HUES6 (cell line): ENCODE measurements at regions not wholly inside any gene's neighbourhood (a gene's known extent, or its start where the extent isn't known, plus 50 kb on each side); places are given as distances from the start of the nearest gene placed in this dataset.

Source experiments
- H3K27ac ChIP-seq: 2 replicates; pipeline ENCODE4 v1.7.0; 2013; ENCODE audit warnings: low read depth, mild to moderate bottlenecking, low read length, inconsistent platforms
- H3K27me3 ChIP-seq: 2 replicates; pipeline ENCODE4 v1.6.1; 2013; ENCODE audit warnings: low read length; ENCODE audit not compliant: control insufficient read depth, insufficient read depth
- H3K36me3 ChIP-seq: 2 replicates; pipeline ENCODE4 v1.6.1; 2013; ENCODE audit warnings: low read length; ENCODE audit not compliant: control insufficient read depth, insufficient read depth
- H3K4me1 ChIP-seq: 2 replicates; pipeline ENCODE4 v1.6.1; 2013; ENCODE audit warnings: low read length; ENCODE audit not compliant: control insufficient read depth, insufficient read depth
- H3K4me3 ChIP-seq: 2 replicates; pipeline ENCODE4 v1.5.1; 2013; ENCODE audit warnings: low read depth, low read length
- H3K9ac ChIP-seq: one replicate; pipeline ENCODE4 v1.6.1; 2013; ENCODE audit warnings: mild to moderate bottlenecking, low read length
- H3K9me3 ChIP-seq: 2 replicates; pipeline ENCODE4 v1.6.1; 2013; ENCODE audit warnings: low read depth, low read length; ENCODE audit not compliant: control insufficient read depth, insufficient read depth

DNA sequence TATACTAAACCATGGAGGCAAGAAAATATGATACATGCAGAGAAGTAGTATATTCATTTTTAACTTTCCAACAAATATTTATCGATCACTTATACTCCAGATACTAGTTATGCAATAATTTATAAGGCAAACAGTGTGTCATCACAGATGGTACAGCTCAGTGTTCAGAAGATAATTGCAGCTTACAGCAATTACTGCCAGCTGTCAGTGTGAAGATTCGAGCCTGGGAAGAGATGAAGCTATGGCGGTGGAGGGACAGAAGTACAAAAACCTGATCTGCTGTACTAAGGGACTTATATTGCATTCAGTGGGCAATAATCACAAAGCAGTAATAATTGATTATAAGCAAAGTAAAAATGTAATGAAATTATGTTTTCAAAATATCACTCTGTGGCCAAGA is 170.6 kb upstream of the EPHA3 start:
- H3K27ac ChIP-seq = no peak overlapping the region
- H3K4me1 ChIP-seq = no peaks in the 10 kb centered on the region
- no peaks in the 10 kb centered on the region for H3K36me3 ChIP-seq
- no peak overlapping the region for H3K9ac ChIP-seq
- H3K27me3 ChIP-seq = no peaks in the 10 kb centered on the region
- H3K4me3 ChIP-seq = no peak overlapping the region
- H3K9me3 ChIP-seq = no peaks in the 10 kb centered on the region

DNA sequence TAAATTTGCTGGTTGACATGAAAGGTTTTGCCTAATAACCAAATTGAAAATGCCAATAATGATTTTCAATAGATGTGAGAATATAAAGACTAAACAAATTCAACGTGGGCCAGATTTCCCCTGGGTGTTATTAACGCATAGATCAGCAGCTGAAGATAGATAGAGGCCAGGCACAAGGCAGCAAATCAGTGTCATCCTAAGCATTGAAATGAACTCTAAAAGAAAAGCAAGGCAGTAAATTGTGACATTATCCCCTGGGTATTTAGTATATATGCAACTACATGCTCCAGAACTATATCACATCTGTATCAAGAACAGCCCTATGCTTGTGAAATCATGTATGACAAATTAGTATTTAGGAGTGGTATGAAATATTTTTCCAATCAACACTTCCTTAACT is 167.1 kb upstream of the EPHA3 start:
- Histone ChIP-seq H3K9me3 (no peaks in the 10 kb centered on the region), H3K9ac (no peak overlapping the region), H3K36me3 (no peaks in the 10 kb centered on the region), H3K4me1 (no peaks in the 10 kb centered on the region), H3K27me3 (no peaks in the 10 kb centered on the region), H3K27ac (no peak overlapping the region), H3K4me3 (no peak overlapping the region)

DNA sequence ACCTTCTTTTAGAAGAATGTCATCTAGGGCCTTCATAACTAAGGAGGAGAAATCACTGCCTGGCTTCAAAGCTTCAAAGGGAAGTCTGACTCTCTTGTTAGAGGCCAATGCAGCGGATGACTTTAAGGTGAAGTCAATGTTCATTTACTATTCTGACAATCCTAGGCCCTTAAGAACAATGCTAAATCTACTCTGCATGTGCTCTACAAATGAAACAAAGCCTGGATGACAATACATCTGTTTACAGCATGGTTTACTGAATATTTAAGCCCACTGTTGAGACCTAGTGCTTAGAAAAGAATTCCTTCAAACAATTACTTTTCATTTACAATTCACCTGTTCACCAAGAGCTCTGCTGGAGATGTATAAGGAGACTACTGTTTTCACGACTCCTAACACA is 160.4 kb upstream of the EPHA3 start:
- peaks cover 3% of the 10 kb centered on the region; the same call in 1 of the 2 replicates for H3K4me1 ChIP-seq
- H3K9ac ChIP-seq = no peak overlapping the region
- no peaks in the 10 kb centered on the region for H3K9me3 ChIP-seq
- H3K4me3 ChIP-seq = no peak overlapping the region
- H3K27ac ChIP-seq = no peak overlapping the region
- no peaks in the 10 kb centered on the region for H3K27me3 ChIP-seq
- H3K36me3 ChIP-seq = no peaks in the 10 kb centered on the region

DNA sequence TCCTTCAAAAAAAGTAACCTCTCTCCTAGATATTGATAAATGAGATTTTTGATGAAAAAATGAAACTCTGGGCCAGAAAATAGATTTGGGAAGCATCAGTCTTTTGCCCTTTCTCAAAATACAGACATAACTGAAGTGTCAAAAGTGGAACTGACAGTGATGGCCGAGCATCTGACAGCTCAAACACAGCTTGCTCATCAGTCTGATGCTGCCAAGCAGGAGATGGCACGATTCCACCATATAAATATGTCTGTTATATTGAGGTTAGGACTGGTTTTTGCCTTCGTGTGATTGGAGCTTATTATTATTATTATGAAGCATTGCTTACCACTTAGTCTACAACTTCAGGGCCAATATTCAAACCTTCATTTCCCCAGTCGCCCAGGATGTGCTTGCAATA is 152.6 kb upstream of the EPHA3 start:
- Histone ChIP-seq H3K9me3 (no peaks in the 10 kb centered on the region), H3K36me3 (no peaks in the 10 kb centered on the region), H3K9ac (no peak overlapping the region), H3K4me1 (no peaks in the 10 kb centered on the region), H3K4me3 (no peak overlapping the region), H3K27me3 (no peaks in the 10 kb centered on the region), H3K27ac (no peak overlapping the region)

- no peaks in the 10 kb centered on the region for H3K36me3 ChIP-seq
- H3K9me3 ChIP-seq = no peaks in the 10 kb centered on the region
- no peak overlapping the region for H3K9ac ChIP-seq
- no peaks in the 10 kb centered on the region for H3K27me3 ChIP-seq
- no peaks in the 10 kb centered on the region for H3K4me1 ChIP-seq
- no peak overlapping the region for H3K4me3 ChIP-seq
- H3K27ac ChIP-seq = no peak overlapping the region
These were observed 152.1 kb upstream of the EPHA3 start for GRCh38 chr3:88955274-88955673.

DNA sequence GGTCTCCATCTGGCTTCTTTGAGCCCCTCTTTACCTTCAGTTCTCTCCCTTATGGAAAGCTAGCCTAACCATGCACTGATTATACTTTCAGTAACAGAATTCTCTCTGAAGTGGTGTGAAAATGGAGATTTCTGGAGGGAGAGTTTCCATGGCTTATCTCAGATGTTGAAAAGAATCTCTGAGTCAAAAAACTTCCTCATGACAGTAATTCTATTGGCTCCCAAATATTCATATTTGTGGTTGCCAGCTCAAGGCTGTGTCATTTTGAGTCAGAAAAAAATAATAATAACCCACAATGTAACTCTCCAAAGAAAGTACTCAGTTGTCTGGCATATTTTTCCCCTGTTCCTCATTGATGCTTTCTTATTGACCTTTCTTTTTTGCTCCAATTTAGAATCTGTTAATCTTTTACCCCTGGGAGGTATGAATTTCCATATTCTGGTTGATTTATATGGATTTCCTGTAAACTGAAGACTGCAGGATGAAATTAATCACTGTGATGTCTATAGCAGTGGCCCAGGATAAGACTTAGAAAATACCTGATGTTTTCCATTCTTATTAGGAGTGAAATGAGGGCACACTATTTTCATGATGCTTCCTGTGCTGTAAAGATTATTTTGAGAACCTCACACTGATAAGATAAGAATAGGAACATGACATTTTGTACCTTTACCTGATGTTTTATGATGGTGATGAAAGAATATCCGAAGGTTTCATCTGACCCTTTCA is 149.5 kb upstream of the EPHA3 start:
- no peaks in the 10 kb centered on the region for H3K9me3 ChIP-seq
- no peaks in the 10 kb centered on the region for H3K27me3 ChIP-seq
- no peak overlapping the region for H3K27ac ChIP-seq
- no peaks in the 10 kb centered on the region for H3K4me1 ChIP-seq
- H3K36me3 ChIP-seq = no peaks in the 10 kb centered on the region
- H3K4me3 ChIP-seq = no peak overlapping the region
- no peak overlapping the region for H3K9ac ChIP-seq

DNA sequence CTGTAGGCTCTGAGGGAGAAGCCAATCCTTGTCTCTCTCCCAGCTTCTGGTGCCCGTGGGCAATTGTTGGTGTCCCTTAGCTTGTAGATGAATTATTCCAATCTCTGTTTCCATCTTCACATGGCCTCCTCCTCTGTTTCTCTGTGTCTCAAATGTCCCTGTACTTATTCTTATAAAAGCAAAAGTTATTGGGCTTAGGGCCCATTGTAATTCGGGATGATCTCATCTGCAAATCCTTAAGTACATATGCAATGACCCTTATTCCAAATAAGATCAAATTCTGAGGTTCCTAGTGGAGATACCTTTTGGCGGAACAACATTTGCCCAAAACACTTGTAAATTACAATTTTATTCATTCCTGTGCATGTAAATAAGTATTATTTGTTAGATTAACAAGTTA is 147.4 kb upstream of the EPHA3 start:
- Histone ChIP-seq H3K4me1 (no peaks in the 10 kb centered on the region), H3K4me3 (no peak overlapping the region), H3K9ac (no peak overlapping the region), H3K9me3 (no peaks in the 10 kb centered on the region), H3K27me3 (no peaks in the 10 kb centered on the region), H3K36me3 (no peaks in the 10 kb centered on the region), H3K27ac (no peak overlapping the region)

- Histone ChIP-seq H3K9me3 (no peaks in the 10 kb centered on the region), H3K9ac (no peak overlapping the region), H3K27me3 (no peaks in the 10 kb centered on the region), H3K4me3 (no peak overlapping the region), H3K36me3 (no peaks in the 10 kb centered on the region), H3K27ac (no peak overlapping the region), H3K4me1 (no peaks in the 10 kb centered on the region)
These were observed 144.4 kb upstream of the EPHA3 start for GRCh38 chr3:88963003-88963402.

DNA sequence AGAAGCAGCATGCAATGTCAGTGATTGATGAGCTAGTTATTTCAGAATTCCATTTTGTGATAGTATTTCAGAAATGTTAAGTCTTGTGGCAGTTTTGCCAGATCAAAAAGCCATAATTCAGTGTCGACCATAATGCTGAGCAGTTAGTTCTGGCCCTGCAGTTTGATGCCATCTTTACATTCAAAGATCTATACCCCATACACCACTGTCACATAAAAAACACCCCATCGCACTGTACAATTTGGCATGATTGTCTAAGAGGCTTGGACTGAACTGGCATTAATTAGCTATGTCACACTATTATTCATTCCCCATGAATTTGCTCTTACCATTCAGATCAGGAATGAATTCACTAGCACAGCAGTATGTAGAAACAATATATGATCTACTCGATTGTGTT is 127.7 kb upstream of the EPHA3 start:
- no peaks in the 10 kb centered on the region for H3K27me3 ChIP-seq
- H3K9ac ChIP-seq = no peak overlapping the region
- no peaks in the 10 kb centered on the region for H3K9me3 ChIP-seq
- no peak overlapping the region for H3K4me3 ChIP-seq
- H3K27ac ChIP-seq = no peak overlapping the region
- no peaks in the 10 kb centered on the region for H3K4me1 ChIP-seq
- no peaks in the 10 kb centered on the region for H3K36me3 ChIP-seq

DNA sequence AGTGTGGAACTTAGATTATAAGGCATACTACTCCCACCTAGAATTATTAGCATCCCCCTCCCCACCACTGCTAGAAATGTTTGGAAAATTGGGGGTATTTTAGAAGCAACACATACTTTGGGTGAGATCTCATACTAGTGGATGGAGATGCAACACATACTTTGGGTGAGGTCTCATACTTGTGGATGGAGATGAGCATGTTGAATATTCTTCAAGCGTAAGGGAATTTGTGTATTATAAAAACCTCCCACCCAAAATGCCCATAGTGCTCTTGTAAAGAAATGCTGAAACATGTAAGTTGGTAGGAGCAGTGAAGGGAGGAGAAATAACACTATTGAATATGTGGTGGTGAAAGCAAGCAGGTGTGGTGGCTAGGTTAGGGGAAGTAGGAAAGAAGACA is 124.0 kb upstream of the EPHA3 start:
- no peak overlapping the region for H3K9ac ChIP-seq
- H3K27ac ChIP-seq = no peak overlapping the region
- H3K9me3 ChIP-seq = no peaks in the 10 kb centered on the region
- H3K27me3 ChIP-seq = no peaks in the 10 kb centered on the region
- H3K36me3 ChIP-seq = no peaks in the 10 kb centered on the region
- no peaks in the 10 kb centered on the region for H3K4me1 ChIP-seq
- H3K4me3 ChIP-seq = no peak overlapping the region

- Histone ChIP-seq H3K27ac (no peak overlapping the region), H3K9ac (no peak overlapping the region), H3K27me3 (no peaks in the 10 kb centered on the region), H3K4me1 (no peaks in the 10 kb centered on the region; the same call in 1 of the 2 replicates), H3K36me3 (no peaks in the 10 kb centered on the region), H3K9me3 (no peaks in the 10 kb centered on the region), H3K4me3 (no peak overlapping the region)
These were observed 123.2 kb upstream of the EPHA3 start for GRCh38 chr3:88984256-88984655.

- Histone ChIP-seq H3K9me3 (no peaks in the 10 kb centered on the region), H3K36me3 (no peaks in the 10 kb centered on the region), H3K27me3 (no peaks in the 10 kb centered on the region), H3K4me3 (no peak overlapping the region), H3K9ac (no peak overlapping the region), H3K4me1 (no peaks in the 10 kb centered on the region; the same call in 1 of the 2 replicates), H3K27ac (no peak overlapping the region)
These were observed 122.6 kb upstream of the EPHA3 start for GRCh38 chr3:88984832-88985231.
